Fibroblast of mammary gland (primary cell): ENCODE measurements at regions not wholly inside any gene's neighbourhood (a gene's known extent, or its start where the extent isn't known, plus 50 kb on each side); places are given as distances from the start of the nearest gene placed in this dataset.
A peak's percentile ranks its signal among the peaks of the same experiment; 100 is the strongest.

Experiments
- DNase-seq: peaks from one replicate; pipeline ENCODE4 v3.0.0-alpha.2; 2010; ENCODE audit warnings: low read depth
- H3K4me3 ChIP-seq: 2 replicates; pipeline ENCODE4 v1.5.1; 2011; ENCODE audit warnings: low read depth, mild to moderate bottlenecking, low read length, moderate library complexity; ENCODE audit not compliant: control insufficient read depth
- CTCF ChIP-seq: conservative IDR thresholded peaks from 2 replicates; pipeline ENCODE4 v1.5.1; 2011; ENCODE audit warnings: low read depth, low read length, inconsistent platforms; ENCODE audit not compliant: control insufficient read depth, insufficient read depth

- H3K4me3 ChIP-seq: no peak overlapping the region
- DNase-seq: no peak
- no peak for TF ChIP-seq CTCF
Observed at GRCh38 chr6:141992109-141992508, 140.6 kb upstream of the GJE1 start.

GRCh38 chr6:141990840-141991239 is 141.9 kb upstream of the GJE1 start:
- no peak for DNase-seq
- TF ChIP-seq CTCF: no peak
- no peak overlapping the region for H3K4me3 ChIP-seq

GRCh38 chr6:141989706-141989959 is 143.1 kb upstream of the GJE1 start:
- no peak for DNase-seq
- no peak for TF ChIP-seq CTCF
- no peak overlapping the region for H3K4me3 ChIP-seq

GRCh38 chr6:141988954-141989705 is 143.6 kb upstream of the GJE1 start:
- no peak overlapping the region for H3K4me3 ChIP-seq
- peak; percentile 97 for TF ChIP-seq CTCF
- peak; percentile 86 for DNase-seq

- no peak overlapping the region for H3K4me3 ChIP-seq
- DNase-seq: no peak
- TF ChIP-seq CTCF: no peak
Observed at GRCh38 chr6:141988327-141988726, 144.4 kb upstream of the GJE1 start.

- no peak for TF ChIP-seq CTCF
- no peak for DNase-seq
- no peak overlapping the region for H3K4me3 ChIP-seq
Observed at GRCh38 chr6:141986457-141986856, 146.3 kb upstream of the GJE1 start.

- H3K4me3 ChIP-seq: no peak overlapping the region
- TF ChIP-seq CTCF: no peak
- no peak for DNase-seq
Observed at GRCh38 chr6:141981190-141981589, 151.5 kb upstream of the GJE1 start.
